ENCODE measurements at regions not wholly inside any gene's neighbourhood (a gene's known extent, or its start where the extent isn't known, plus 50 kb on each side); places are given as distances from the start of the nearest gene placed in this dataset.

DNA sequence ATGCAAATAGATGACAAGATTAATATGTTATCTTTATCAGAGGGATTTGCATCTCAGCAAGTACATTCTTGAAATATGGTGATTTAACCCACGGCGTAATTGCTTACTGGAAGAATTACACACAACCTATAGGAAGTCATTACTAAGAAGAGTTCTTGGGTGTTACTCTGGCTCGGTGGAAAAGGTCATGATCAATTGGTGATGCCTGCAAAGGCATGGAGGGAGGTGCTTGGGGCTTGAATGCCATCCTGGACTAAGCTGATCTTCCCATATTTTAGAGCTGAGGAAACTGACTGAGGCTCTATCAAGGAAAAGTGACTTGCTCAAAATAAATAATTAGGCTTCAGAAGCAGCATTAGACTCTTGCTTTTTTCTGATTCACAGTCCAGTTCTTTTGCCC, 137.5 kb upstream of the JUN start:
- TF ChIP-seq CREB1 (IDR thresholded peaks at IDR 0.05; ENCODE audit: low read depth), result no peak
- no peak for TF ChIP-seq TEAD4 (IDR thresholded peaks at IDR 0.05)
- TF ChIP-seq RAD21 (IDR thresholded peaks at IDR 0.05; ENCODE audit: low read depth), result no peak
- TF ChIP-seq, protein P1, sequence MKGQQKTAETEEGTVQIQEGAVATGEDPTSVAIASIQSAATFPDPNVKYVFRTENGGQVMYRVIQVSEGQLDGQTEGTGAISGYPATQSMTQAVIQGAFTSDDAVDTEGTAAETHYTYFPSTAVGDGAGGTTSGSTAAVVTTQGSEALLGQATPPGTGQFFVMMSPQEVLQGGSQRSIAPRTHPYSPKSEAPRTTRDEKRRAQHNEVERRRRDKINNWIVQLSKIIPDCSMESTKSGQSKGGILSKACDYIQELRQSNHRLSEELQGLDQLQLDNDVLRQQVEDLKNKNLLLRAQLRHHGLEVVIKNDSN (IDR thresholded peaks at IDR 0.05), result no peak
- no peak for TF ChIP-seq EP300 (IDR thresholded peaks at IDR 0.05; ENCODE audit: borderline replicate concordance)
- TF ChIP-seq TAF1 (IDR thresholded peaks at IDR 0.05; ENCODE audit: low read depth), result no peak

Measured in Ishikawa (cell line).